ENCODE measurements at regions not wholly inside any gene's neighbourhood (a gene's known extent, or its start where the extent isn't known, plus 50 kb on each side); places are given as distances from the start of the nearest gene placed in this dataset.
"Not testable (repeated sequence)": the region's sequence is repeated elsewhere in the genome, so short reads cannot be mapped to it uniquely, and the experiment has no call there.

DNA sequence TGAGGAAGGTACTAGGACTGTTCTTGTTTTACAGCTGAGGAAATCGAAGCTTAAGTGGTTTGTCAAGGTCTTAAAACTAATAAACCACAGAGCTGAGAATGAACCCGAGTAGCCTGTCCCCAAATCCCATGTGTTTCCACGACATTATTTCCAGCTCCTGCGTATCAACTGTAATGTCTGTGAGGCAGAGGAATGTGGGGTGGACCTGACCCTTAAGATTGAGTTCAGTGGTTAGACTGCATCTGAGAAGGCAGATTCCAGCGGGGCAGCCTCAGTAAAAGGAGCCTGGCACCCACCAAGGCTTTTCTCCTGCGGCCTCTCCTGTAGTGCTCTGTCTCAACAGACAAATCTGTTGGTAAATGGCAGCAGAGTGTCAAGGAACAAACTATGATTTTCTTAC is 81.9 kb upstream of the TMEM178A start:
- no peak for DNase-seq

GRCh38 chr2:39584283-39584965 is 81.3 kb upstream of the TMEM178A start:
- no peak for DNase-seq

GRCh38 chr2:39585531-39585930 is 80.2 kb upstream of the TMEM178A start:
- not testable (repeated sequence) for DNase-seq

- DNase-seq, result no peak
Measured at GRCh38 chr2:39587168-39587567, 78.5 kb upstream of the TMEM178A start.

DNA sequence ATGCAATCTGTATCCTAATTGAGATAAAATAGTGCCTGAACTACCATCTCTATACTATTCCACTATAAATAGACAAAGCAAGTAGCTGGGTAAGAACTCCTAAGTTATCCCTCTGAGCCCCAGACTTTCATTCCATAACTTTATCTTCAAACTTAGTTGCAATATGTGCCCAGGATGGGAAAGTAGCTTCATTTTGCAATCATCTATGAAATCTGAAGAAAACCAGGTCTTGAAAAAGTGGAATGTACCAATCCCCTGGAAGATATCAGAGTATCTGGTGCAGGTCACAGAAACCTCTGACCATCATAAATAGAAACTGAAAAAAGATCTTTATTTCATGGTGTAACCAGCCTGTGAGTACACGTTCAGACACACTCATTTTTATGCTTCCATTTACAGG is 78.1 kb upstream of the TMEM178A start:
- DNase-seq, result no peak

DNA sequence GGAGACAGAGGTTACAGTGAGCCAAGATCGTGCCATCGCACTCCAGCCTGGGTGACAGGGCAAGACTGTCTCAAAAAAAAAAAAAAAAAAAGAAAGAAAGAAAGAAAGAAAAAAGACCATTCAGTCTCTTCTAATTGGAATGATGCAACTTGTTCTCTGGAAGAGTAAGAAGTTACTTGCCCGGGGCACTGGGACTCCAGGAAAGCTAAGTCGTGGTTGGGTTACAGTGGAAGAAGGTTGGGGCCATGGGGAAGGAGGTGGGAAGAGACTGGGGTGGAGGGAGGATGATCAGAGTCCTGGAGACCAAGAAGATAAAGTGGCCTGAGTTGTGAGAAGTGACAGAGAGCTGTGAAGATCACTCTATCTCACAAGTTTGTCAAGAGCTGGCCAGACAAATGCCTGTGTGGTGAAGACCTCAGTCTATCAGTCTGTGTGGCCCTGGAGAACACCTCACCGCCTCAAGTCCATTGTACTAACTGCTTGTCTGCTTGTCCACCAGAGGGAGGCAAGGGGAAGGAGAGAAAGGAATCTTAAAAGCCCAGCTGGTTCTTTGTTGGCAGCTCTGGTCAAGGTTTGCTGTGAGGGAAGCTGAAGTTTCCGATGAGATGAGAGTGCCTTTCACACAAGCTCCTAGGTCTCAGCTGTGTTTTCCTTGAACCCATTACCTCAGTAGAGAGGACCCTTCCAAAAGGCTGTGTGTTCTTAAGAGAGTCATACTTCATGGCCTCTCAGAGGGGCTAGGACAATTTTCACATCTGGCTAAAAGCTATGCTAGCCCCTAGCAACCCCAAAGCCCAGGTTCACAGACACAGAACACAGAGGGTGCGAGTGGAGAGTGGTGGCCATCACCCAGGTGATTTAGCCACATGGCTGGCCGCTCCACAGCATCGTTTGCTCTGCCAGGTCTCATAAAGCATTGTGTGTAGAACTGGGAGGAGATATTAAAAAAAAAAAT is 72.0 kb upstream of the TMEM178A start:
- DNase-seq, result no peak

DNA sequence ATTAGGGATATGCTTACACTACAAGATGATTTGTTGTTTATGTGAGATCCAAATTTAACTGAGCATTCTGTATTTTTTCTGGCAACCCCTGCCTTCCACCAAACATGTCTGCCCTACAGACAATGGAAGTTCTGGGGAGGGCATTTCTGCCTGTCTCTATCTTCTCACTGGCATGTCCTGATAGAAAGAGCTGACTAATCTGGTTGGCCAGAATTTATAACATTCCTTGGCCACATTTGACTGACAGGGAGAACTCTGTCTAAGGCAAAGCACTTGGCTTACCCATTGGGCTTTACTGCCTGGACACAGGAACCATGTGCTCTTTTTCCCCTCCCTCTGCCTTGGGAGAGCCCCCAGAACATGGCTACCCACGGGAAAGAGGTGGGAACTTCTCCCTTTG is 70.6 kb upstream of the TMEM178A start:
- DNase-seq, result no peak

GRCh38 chr2:39597314-39597713 is 68.4 kb upstream of the TMEM178A start:
- DNase-seq, result no peak

- no peak for DNase-seq
Measured at GRCh38 chr2:39602616-39603015, 63.1 kb upstream of the TMEM178A start.

GRCh38 chr2:39603436-39603835 is 62.3 kb upstream of the TMEM178A start:
- DNase-seq, result no peak

DNA sequence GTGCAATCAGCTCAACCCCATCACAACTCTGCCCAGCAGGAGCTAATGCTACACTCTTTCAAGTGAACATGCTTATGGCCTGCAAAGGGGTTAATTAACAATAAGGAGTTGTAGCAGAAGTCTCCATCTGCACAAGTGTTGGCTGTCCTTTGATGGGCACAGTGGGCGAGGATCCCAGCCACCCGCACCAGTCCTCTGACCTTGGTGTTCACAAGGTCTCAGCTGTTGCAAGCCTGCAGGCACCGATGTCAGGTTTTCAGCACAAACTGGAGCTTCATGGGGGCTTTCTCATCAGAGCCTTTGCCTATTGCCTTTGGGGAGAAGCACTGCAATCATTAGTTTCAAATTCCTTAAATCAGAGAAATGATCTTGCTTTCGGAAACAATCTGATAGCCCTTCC is 60.9 kb upstream of the TMEM178A start:
- DNase-seq, result no peak

GRCh38 chr2:39606585-39606984 is 59.1 kb upstream of the TMEM178A start:
- DNase-seq, result no peak

GRCh38 chr2:39607538-39608262 is 58.0 kb upstream of the TMEM178A start:
- no peak for DNase-seq

GRCh38 chr2:39608263-39608575 is 57.5 kb upstream of the TMEM178A start:
- no peak for DNase-seq

DNA sequence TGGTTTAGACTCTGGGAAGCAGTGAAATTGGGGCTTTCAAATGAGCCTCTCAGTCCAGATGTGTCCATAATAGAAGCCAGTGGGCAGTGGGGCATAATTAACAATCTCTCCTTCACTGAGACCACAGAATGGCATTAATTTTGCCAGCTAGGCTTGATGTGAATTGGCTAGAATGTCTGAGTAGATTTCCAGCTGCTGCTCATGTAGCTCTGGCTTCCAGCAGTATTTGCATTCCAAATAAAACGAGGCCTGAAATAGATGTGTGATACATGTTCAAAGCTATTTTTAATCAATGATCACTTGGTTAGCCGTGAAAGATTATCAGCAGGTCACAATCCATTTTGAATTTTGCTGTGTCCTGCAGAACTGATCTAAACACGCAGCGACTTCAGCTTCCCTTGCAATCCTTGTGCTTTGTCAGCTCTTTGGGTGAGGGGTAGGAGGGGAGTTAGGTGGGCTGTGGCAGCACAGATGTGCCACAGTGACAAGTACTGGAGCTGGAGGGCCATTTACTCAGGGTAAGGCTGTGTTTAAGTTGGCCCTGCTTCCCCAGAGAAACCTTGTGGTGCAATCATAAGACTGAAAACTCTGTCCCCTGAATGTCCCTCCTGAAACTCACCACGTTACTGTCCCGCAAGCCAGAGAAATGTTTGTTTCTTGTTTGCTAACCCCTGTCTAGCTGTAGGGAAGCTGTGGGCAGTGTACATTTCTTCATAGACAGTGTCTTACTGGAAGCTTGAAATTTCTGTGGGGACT is 56.9 kb upstream of the TMEM178A start:
- no peak for DNase-seq

DNA sequence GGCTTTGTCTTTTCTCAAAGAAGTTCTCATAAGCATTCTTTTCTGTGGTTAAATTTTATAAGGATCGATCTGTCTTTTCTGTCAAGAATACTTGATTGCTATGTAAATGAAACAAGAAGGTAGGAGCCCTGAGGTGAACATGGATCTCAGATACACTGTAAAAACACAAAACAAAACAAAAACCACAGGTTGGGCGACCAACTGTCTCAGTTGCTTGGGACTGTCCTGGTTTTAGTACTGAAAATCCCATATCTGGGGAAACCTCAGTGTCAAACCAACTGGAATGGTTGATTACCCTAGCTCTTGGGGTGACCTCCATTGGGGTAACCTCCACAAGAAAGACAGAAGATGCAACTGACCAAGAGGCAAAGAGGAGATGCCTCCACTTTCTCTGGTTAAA is 55.8 kb upstream of the TMEM178A start:
- no peak for DNase-seq

DNA sequence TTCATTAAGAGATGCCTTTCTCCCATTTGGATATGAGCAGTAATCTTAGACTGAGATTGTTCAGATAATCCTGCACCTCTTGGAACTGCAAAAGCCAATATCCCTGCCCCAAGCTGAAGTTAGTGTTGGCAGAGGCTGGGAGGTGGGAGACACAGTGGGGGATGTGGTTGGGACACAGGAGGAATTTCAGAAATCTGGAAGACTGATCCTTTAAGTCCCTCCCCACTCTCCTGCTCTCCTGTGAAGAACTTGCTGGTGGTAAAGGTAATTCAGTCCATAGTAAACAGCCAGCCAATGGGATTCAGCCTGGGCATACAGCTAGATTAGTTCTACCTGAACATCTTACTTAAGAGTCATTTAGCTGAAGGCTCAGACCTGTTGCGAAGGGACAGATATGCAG is 50.0 kb upstream of the TMEM178A start:
- no peak for DNase-seq

All from stimulated activated naive CD4-positive, alpha-beta T cell treated with Interleukin-2 at 50 U/mL for 16 hours (primary cell).